ENCODE measurements at regions not wholly inside any gene's neighbourhood (a gene's known extent, or its start where the extent isn't known, plus 50 kb on each side); places are given as distances from the start of the nearest gene placed in this dataset.

GRCh38 chr12:42923583-42923982 lies 334.0 kb upstream of the PRICKLE1 start:
- DNase-seq (ENCODE audit: low spot score in 2 of 2) = no peak
- no peak for TF ChIP-seq POLR2A (IDR thresholded peaks at IDR 0.05)
- TF ChIP-seq CTCF (IDR thresholded peaks at IDR 0.05) = no peak
- intact Hi-C loops (cut with DNase I; ENCODE audit: low total_unique reads) = no loop called here
- H3K4me3 ChIP-seq (ENCODE audit: low read depth, poor library complexity, severe bottlenecking) = no peak overlapping the region

GRCh38 chr12:42923156-42923555 lies 333.6 kb upstream of the PRICKLE1 start:
- no peak for DNase-seq (ENCODE audit: low spot score in 2 of 2)
- no peak overlapping the region for H3K4me3 ChIP-seq (ENCODE audit: low read depth, poor library complexity, severe bottlenecking)
- intact Hi-C loops (cut with DNase I; ENCODE audit: low total_unique reads) = no loop called here
- TF ChIP-seq POLR2A (IDR thresholded peaks at IDR 0.05) (no peak), CTCF (IDR thresholded peaks at IDR 0.05) (no peak)
- 53 to 74% methylated on average over 2 of the region's 2 CpGs for WGBS, 2 donors

- no peak overlapping the region for H3K4me3 ChIP-seq (ENCODE audit: low read depth, poor library complexity, severe bottlenecking)
- WGBS, 2 donors = 39 to 49% methylated on average over 3 of the region's 3 CpGs
- intact Hi-C loops (cut with DNase I; ENCODE audit: low total_unique reads) = no loop called here
- TF ChIP-seq POLR2A (IDR thresholded peaks at IDR 0.05) = no peak
- TF ChIP-seq CTCF (IDR thresholded peaks at IDR 0.05) = no peak
- no peak for DNase-seq (ENCODE audit: low spot score in 2 of 2)
Observed at GRCh38 chr12:42922505-42922850, 332.9 kb upstream of the PRICKLE1 start.

- 54 to 59% methylated on average over 7 of the region's 7 CpGs for WGBS, 2 donors
- no peak for TF ChIP-seq CTCF (IDR thresholded peaks at IDR 0.05)
- TF ChIP-seq POLR2A (IDR thresholded peaks at IDR 0.05) = no peak
- intact Hi-C loops (cut with DNase I; ENCODE audit: low total_unique reads) = no loop called here
- DNase-seq (ENCODE audit: low spot score in 2 of 2) = no peak
- no peak overlapping the region for H3K4me3 ChIP-seq (ENCODE audit: low read depth, poor library complexity, severe bottlenecking)
Observed at GRCh38 chr12:42921741-42922504, 332.4 kb upstream of the PRICKLE1 start.

GRCh38 chr12:42919691-42920090 lies 330.1 kb upstream of the PRICKLE1 start:
- no peak for DNase-seq (ENCODE audit: low spot score in 2 of 2)
- TF ChIP-seq POLR2A (IDR thresholded peaks at IDR 0.05) (no peak), CTCF (IDR thresholded peaks at IDR 0.05) (no peak)
- H3K4me3 ChIP-seq (ENCODE audit: low read depth, poor library complexity, severe bottlenecking) = no peak overlapping the region
- intact Hi-C loops (cut with DNase I; ENCODE audit: low total_unique reads) = no loop called here
- 56 to 71% methylated on average over 1 of the region's 1 CpG for WGBS, 2 donors

- intact Hi-C loops (cut with DNase I; ENCODE audit: low total_unique reads) = no loop called here
- no peak overlapping the region for H3K4me3 ChIP-seq (ENCODE audit: low read depth, poor library complexity, severe bottlenecking)
- 82 to 86% methylated on average over 3 of the region's 3 CpGs for WGBS, 2 donors
- TF ChIP-seq POLR2A (IDR thresholded peaks at IDR 0.05) = no peak
- no peak for TF ChIP-seq CTCF (IDR thresholded peaks at IDR 0.05)
- no peak for DNase-seq (ENCODE audit: low spot score in 2 of 2)
Observed at GRCh38 chr12:42918443-42918842, 328.9 kb upstream of the PRICKLE1 start.
